Heart left ventricle (tissue), 16 donors: ENCODE measurements at regions not wholly inside any gene's neighbourhood (a gene's known extent, or its start where the extent isn't known, plus 50 kb on each side); places are given as distances from the start of the nearest gene placed in this dataset.

Source experiments
- ATAC-seq, 4 donors: fragments of 200-7000 bp; cut with Tn5 transposase; one replicate each; pipeline ENCODE4 v1.9.1; 2020 to 2022; ENCODE audit warnings: moderate library complexity in 4 of 4, mild to moderate bottlenecking in 3 of 4, moderate number of reproducible peaks in 1 of 4
- DNase-seq, 5 donors: peaks; one replicate each; pipeline ENCODE4 v3.0.0-alpha.2; 2020
- H3K27ac ChIP-seq, 12 donors: fragments of 200-600 bp; sonication (generic) in 4 of 12; one replicate each; pipeline versions ENCODE4 v1.5.0 to v1.8.0; 2016 to 2022; ENCODE audit warnings: mild to moderate bottlenecking in 2 of 12
- H3K27me3 ChIP-seq, 9 donors: fragments of 200-600 bp; sonication (generic) in 2 of 9; one replicate each; pipeline versions ENCODE4 v1.5.1 to v1.8.0; 2016 to 2022; ENCODE audit warnings: mild to moderate bottlenecking in 3 of 9
- H3K36me3 ChIP-seq, 9 donors: fragments of 200-600 bp; sonication (generic) in 2 of 9; one replicate each; pipeline versions ENCODE4 v1.5.0 to v1.8.0; 2018 to 2022; ENCODE audit warnings: mild to moderate bottlenecking in 2 of 9
- H3K4me1 ChIP-seq, 12 donors: fragments of 200-600 bp; sonication (generic) in 4 of 12; one replicate each; pipeline versions ENCODE4 v1.5.0 to v1.8.0; 2016 to 2022; ENCODE audit warnings: mild to moderate bottlenecking in 3 of 12
- H3K4me3 ChIP-seq, 12 donors: fragments of 200-600 bp; sonication (generic) in 4 of 12; one replicate each; pipeline versions ENCODE4 v1.5.0 to v1.8.0; 2017 to 2022; ENCODE audit warnings: mild to moderate bottlenecking in 9 of 12, moderate library complexity in 4 of 12
- H3K9me3 ChIP-seq, 12 donors: fragments of 200-600 bp; sonication (generic) in 4 of 12; one replicate each; pipeline versions ENCODE4 v1.5.0 to v1.8.0; 2016 to 2022; ENCODE audit warnings: mild to moderate bottlenecking in 1 of 12
- POLR2A ChIP-seq, 2 donors: fragments of 450-650 bp; IDR thresholded peaks; one replicate each; pipeline ENCODE4 v1.6.1; 2017; ENCODE audit warnings: antibody characterized with exemption in 2 of 2, mild to moderate bottlenecking in 2 of 2, moderate library complexity in 2 of 2
- WGBS, 4 donors: extraction: QIAGEN DNeasy Blood & Tissue Kit in 2 of 4; methylation state at CpG; one replicate each; pipeline versions ENCODE4 v1.1.5 to v1.1.7; 2013 to 2018; 5-methylcytosine and 5-hydroxymethylcytosine counted together
- intact Hi-C, 10 donors: fragments of 100-400 bp; cut with DNase I; formaldehyde crosslinking; loops; one replicate each; pipeline versions ENCODE4 v1.11.1 to v1.14.2; 2022
- TF ChIP-seq, protein P1 (sequence below), 12 donors: fragments of 200-600 bp; sonication (generic) in 4 of 12; IDR thresholded peaks; one replicate each; pipeline versions ENCODE4 v1.5.0 to v1.8.0; 2018 to 2022; ENCODE audit warnings: antibody characterized with exemption in 12 of 12, mild to moderate bottlenecking in 5 of 12
- donor health status: ischemic (EF 13 %, LVEDD 7.1; RV severe dilation, severe dysfunction).
- donor health status: healthy with polysubstance abuse.
- donor health status: DM: no; HTN: yes; CAD: no.
- donor health status: DM: no; HTN: no; CAD: no.
- donor health status: ischemic (EF 25% LVEDD 6.9; RV normal size, moderate dysfunction).
- donor health status: ischemic (EF 25% LVEDD 5.7; RV mildly dilated, moderate dysfunction).
- donor health status: healthy.
- donor health status: DM: yes; HTN: yes; CAD: no.
- donor health status: ischemic (EF 35%, LVEDD 5.7; RV mildly dilated, moderate dysfunction).
- donor health status: nonischemic (EF 11% LVEDD 7.7; RV severe dilation, severe dysfunction).
- donor health status: DM: yes; HTN: yes; CAD: no.
- donor health status: PGD.
- donor health status: ischemic (EF 29% LVEDD 5.4; RV normal size, mild dysfunction).
- donor health status: nonischemic (EF 23%, LVEDD 6.1; RV moderate dilation, normal function).

DNA sequence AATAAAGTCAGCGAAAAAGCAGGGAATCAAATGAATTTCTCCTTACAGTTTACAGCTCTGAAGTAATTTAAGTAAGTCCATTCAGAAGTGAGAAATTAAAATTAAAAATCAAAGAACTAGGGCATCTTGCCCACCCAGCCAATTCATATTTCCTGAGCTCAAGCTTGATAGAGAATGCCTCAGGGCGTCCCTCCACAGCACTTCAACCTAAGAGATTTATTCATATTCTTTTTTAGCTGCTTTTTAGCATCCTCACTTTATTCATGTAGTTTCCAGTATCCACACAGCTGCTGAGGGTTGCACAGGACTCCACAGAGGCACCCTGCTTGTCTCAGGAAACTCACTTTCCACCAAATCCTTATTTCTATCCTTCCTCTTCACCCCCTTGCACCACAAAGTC lies 900.3 kb downstream of the BCL11A start:
- DNase-seq = no peak
- H3K4me3 ChIP-seq = no peak overlapping the region
- H3K27me3 ChIP-seq = no peaks in the 10 kb centered on the region
- H3K36me3 ChIP-seq = no peaks in the 10 kb centered on the region
- H3K27ac ChIP-seq = no peak overlapping the region
- ATAC-seq = no peak
- H3K4me1 ChIP-seq = no peaks in the 10 kb centered on the region
- intact Hi-C loops = no loop called here
- TF ChIP-seq POLR2A (IDR thresholded peaks at IDR 0.05) = no peak
- TF ChIP-seq, protein P1, sequence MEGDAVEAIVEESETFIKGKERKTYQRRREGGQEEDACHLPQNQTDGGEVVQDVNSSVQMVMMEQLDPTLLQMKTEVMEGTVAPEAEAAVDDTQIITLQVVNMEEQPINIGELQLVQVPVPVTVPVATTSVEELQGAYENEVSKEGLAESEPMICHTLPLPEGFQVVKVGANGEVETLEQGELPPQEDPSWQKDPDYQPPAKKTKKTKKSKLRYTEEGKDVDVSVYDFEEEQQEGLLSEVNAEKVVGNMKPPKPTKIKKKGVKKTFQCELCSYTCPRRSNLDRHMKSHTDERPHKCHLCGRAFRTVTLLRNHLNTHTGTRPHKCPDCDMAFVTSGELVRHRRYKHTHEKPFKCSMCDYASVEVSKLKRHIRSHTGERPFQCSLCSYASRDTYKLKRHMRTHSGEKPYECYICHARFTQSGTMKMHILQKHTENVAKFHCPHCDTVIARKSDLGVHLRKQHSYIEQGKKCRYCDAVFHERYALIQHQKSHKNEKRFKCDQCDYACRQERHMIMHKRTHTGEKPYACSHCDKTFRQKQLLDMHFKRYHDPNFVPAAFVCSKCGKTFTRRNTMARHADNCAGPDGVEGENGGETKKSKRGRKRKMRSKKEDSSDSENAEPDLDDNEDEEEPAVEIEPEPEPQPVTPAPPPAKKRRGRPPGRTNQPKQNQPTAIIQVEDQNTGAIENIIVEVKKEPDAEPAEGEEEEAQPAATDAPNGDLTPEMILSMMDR (IDR thresholded peaks at IDR 0.05) = no peak
- no peaks in the 10 kb centered on the region for H3K9me3 ChIP-seq
- 42 to 93% (median 84%) methylated on average over 2 of the region's 2 CpGs for WGBS, 4 donors

DNA sequence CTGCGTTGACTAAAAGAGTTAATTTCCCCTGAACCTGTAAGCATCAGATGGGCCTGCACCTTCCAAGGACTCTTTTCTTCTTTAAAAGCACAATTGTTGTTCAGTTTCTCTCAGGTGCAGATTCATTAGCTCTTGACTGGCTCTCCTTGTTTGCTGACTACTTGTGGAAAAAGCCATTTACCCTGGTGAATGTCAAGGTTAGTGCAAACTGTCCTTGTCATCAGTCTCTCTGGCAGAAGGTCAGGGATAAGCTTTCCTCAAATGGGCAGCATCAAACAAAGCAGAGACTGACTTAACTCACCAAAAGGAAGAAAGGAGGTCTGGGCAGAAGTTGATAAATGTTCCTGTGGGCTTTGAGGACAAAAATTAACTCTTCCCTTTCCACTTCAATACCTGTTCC lies 922.7 kb downstream of the BCL11A start:
- H3K4me3 ChIP-seq = no peak overlapping the region
- DNase-seq (no peak), ATAC-seq (peak in 2 of 4 donors; percentile 72)
- no peaks in the 10 kb centered on the region for H3K27me3 ChIP-seq
- intact Hi-C loops = loop anchor here in 1 of 10 donors (5.0 kb wide), 1 partner anchor 422 kb away; no protein-coding TSS in a partner anchor
- 79 to 86% (median 83%) methylated on average over 1 of the region's 1 CpG for WGBS, 4 donors
- TF ChIP-seq, protein P1 (IDR thresholded peaks at IDR 0.05) = no peak
- TF ChIP-seq POLR2A (IDR thresholded peaks at IDR 0.05) = no peak
- H3K4me1 ChIP-seq = peaks cover 0 to 5% (median 0%) of the 10 kb centered on the region in 12 donors
- no peaks in the 10 kb centered on the region for H3K36me3 ChIP-seq
- peaks cover 0 to 8% (median 0%) of the 10 kb centered on the region in 12 donors for H3K9me3 ChIP-seq
- no peak overlapping the region for H3K27ac ChIP-seq

DNA sequence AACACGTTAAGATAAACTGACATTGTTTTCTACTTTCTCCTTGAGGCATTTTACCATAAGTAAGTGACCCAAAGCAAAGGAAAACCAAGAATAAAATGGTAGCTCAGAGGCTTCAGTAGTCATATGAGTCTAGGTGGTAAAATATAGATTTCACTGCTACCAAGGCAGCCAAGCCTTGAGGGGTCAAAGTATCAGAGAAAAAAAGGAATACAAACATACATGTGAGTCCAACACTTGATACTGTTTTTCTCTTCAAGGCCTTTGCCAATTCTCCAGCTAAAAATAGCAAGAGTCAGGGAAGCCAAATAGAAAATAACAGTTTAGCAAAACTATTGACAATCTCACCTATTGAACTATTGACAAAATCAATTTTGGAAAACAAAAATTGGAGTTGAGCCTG lies 925.9 kb downstream of the BCL11A start:
- no peaks in the 10 kb centered on the region for H3K27me3 ChIP-seq
- no peak overlapping the region for H3K4me3 ChIP-seq
- H3K4me1 ChIP-seq = peaks cover 0 to 5% (median 0%) of the 10 kb centered on the region in 12 donors
- intact Hi-C loops = no loop called here
- H3K27ac ChIP-seq = no peak overlapping the region
- TF ChIP-seq, protein P1 (IDR thresholded peaks at IDR 0.05) = no peak
- TF ChIP-seq POLR2A (IDR thresholded peaks at IDR 0.05) = no peak
- H3K36me3 ChIP-seq = no peaks in the 10 kb centered on the region
- ATAC-seq (no peak), DNase-seq (no peak)
- H3K9me3 ChIP-seq = peaks cover 0 to 8% (median 0%) of the 10 kb centered on the region in 12 donors
- 0 to 69% (median 35%) methylated on average over 1 of the region's 1 CpG for WGBS, 4 donors

DNA sequence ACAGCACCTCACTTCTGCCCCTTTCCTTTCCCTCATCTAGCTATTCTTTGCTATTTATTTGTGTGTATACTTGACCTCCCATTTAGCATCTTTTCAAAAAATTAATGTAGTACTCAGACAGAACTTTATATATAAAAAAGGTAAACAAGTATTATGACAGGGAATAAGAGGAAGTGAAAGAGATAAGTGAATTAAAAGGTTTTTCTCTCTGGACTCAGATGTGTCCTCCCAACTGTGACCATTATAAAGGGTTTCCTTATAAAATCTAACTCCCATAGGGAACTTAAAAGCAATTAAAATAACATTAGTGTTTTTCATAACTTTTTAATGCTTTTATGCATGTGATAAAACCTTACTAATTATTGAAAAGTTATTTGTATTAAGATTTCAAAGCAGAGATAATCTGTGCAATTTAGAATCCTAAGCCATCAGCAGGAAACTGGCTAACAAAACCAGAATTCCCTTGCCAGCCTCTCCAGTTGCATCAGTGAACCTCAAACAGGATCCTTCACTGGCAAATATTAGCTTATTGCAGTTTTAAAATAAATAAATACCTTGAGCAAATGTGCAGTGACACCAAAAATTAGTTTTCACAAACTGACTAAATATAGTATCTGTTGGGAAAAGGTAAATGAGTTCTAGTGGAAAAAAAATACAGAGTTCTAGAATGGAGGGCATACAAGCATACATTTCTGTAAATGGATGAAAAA lies 930.7 kb downstream of the BCL11A start:
- DNase-seq (no peak), ATAC-seq (no peak)
- Histone ChIP-seq H3K27ac (no peak overlapping the region), H3K4me1 (peaks cover 0 to 5% (median 0%) of the 10 kb centered on the region in 12 donors), H3K36me3 (no peaks in the 10 kb centered on the region), H3K9me3 (peaks cover 0 to 5% (median under 1%) of the 10 kb centered on the region in 12 donors), H3K4me3 (no peak overlapping the region), H3K27me3 (no peaks in the 10 kb centered on the region)
- intact Hi-C loops = loop anchor here in 1 of 10 donors (5.0 kb wide), 1 partner anchor 55 kb away; no protein-coding TSS in a partner anchor
- TF ChIP-seq POLR2A (IDR thresholded peaks at IDR 0.05) = no peak
- TF ChIP-seq, protein P1 (IDR thresholded peaks at IDR 0.05) = no peak
